GM12864 (cell line): ENCODE measurements at regions not wholly inside any gene's neighbourhood (a gene's known extent, or its start where the extent isn't known, plus 50 kb on each side); places are given as distances from the start of the nearest gene placed in this dataset.

Source experiments
- DNase-seq: peaks from one replicate; pipeline ENCODE4 v3.0.0-alpha.2; 2011; ENCODE audit warnings: low read depth
- H3K4me3 ChIP-seq: 2 replicates; pipeline ENCODE4 v1.5.1; 2011; ENCODE audit warnings: mild to moderate bottlenecking, low read depth, low read length, control low read depth
- CTCF ChIP-seq: IDR thresholded peaks from 2 replicates; pipeline ENCODE4 v1.5.1; 2011; ENCODE audit warnings: low read depth, mild to moderate bottlenecking, moderate library complexity, low read length, control low read depth, inconsistent platforms; ENCODE audit errors: missing control alignments

- no peak overlapping the region for H3K4me3 ChIP-seq
- TF ChIP-seq CTCF = no peak
- DNase-seq = no peak
Observed at GRCh38 chr2:17337507-17337906, 180.7 kb downstream of the RAD51AP2 start.

- DNase-seq = no peak
- no peak for TF ChIP-seq CTCF
- H3K4me3 ChIP-seq = no peak overlapping the region
Observed at GRCh38 chr2:17336458-17336857, 181.8 kb downstream of the RAD51AP2 start.

- no peak for DNase-seq
- no peak overlapping the region for H3K4me3 ChIP-seq
- TF ChIP-seq CTCF = no peak
Observed at GRCh38 chr2:17334300-17334699, 183.9 kb downstream of the RAD51AP2 start.

- H3K4me3 ChIP-seq = no peak overlapping the region
- no peak for TF ChIP-seq CTCF
- DNase-seq = no peak
Observed at GRCh38 chr2:17331636-17332035, 186.6 kb downstream of the RAD51AP2 start.

GRCh38 chr2:17328161-17328560, 190.1 kb downstream of the RAD51AP2 start:
- TF ChIP-seq CTCF = no peak
- no peak for DNase-seq
- no peak overlapping the region for H3K4me3 ChIP-seq

GRCh38 chr2:17327649-17328048, 190.6 kb downstream of the RAD51AP2 start:
- TF ChIP-seq CTCF = no peak
- DNase-seq = no peak
- H3K4me3 ChIP-seq = no peak overlapping the region

GRCh38 chr2:17326717-17327116, 191.5 kb downstream of the RAD51AP2 start:
- TF ChIP-seq CTCF = no peak
- DNase-seq = no peak
- H3K4me3 ChIP-seq = no peak overlapping the region
